AG10803 (cell line): ENCODE measurements at regions not wholly inside any gene's neighbourhood (a gene's known extent, or its start where the extent isn't known, plus 50 kb on each side); places are given as distances from the start of the nearest gene placed in this dataset.

ENCODE experiments used
- DNase-seq: peaks from one replicate; pipeline ENCODE4 v3.0.0; 2010; ENCODE audit warnings: low read depth
- H3K4me3 ChIP-seq: 2 replicates; pipeline ENCODE4 v1.5.1; 2011; ENCODE audit warnings: mild to moderate bottlenecking, low read length, control low read depth
- CTCF ChIP-seq: conservative IDR thresholded peaks from 2 replicates; pipeline ENCODE4 v1.5.1; 2011; ENCODE audit warnings: mild to moderate bottlenecking, low read length, control low read depth, inconsistent platforms

DNA sequence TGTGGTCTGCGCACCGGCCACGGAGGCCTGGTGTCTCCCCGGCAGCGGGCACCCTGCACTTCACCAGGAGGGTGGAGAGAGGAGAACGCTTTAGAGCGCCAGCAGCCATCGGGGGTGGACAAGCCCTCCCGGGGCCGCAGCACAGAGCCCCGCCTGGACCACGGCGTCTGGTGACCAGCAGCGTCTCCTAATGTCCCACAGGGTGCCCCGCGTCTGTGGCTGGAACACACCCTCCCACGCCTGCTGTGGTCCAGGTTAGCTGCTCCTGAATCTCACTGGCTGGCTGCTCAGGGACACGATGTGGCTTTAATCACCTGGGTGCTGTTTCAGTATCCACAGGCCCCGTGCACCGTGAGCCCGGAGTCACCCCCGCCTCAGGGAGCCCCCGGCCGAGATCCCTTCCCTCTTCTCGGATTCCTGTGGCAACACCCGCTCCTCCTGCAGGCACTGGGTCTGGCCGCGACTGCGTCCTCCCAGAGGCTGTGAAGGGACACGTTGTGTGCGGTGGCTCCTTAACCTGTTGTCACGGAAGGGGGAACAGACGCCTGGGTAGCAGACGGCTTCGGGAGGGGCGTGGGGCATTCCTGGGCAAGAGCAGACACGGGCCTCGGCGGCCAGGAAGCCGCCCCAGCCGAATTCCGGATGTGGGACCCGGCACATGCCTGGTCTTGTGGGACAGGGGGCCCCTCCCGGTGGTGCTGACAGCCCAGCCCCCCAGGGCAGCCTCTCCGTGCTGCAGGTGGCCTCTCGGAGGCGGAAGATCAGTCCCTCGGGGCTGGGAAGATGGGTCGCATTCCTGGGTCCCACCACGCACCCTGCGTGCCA is 78.9 kb downstream of the FOXL3 start:
- DNase-seq, result no peak
- H3K4me3 ChIP-seq, result no peak overlapping the region
- no peak for TF ChIP-seq CTCF

DNA sequence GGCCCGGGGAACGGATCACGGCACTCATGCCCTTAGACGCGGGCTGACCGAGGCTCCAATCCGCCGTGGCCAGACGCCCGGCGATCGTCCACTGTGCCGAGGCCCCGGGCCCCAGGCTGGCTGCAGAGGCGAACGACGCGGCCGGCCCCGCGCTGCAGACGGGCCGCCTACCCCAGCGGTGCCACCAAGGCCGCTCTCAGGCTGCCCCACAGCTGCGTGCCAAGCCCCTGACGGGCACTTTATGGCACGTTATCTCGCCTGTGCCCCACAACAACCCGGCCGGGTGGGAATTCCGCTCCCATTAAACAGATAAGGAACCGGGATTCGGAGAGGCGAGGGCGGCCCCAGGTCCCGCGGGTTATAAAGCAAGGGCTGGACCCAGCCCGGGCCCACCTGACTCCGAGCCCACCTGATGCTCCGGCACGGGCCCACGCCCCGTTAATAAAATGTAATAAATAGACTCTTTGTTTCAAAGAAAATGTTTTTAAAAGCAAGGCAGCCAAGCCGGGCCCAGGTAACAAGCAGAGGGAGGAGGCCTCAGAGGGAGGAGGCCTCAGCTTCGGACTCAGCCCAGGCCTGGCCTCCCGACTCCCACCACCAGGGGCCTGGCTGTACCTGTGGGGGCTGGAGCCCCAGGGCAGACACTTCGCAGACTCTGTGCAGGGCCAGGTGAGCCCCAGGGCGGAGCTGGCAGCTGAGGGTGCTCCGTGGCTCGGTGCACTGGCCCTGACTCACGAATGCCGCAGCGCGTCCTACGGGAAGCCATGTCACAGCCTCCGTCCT is 79.7 kb downstream of the FOXL3 start:
- H3K4me3 ChIP-seq, result no peak overlapping the region
- no peak for DNase-seq
- no peak for TF ChIP-seq CTCF

DNA sequence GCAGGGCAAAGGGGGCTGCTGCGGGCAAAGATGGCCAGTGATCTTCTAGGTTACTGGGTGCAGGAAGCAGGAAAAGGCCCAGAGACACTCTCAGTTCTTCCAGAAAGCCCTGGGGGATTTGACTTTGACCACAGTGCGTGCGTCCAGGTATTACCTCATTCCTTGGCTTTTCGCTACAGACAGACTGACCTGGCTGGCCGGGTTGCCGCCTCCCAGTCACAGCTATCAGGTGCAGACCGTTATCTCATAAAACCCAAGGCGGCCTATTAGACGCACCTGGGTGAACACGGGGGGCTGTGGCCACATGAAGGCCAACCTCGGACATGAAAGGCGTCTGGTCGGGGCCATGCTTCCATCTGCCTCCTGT is 80.3 kb downstream of the FOXL3 start:
- H3K4me3 ChIP-seq, result no peak overlapping the region
- no peak for DNase-seq
- no peak for TF ChIP-seq CTCF

- H3K4me3 ChIP-seq, result no peak overlapping the region
- TF ChIP-seq CTCF, result no peak
- DNase-seq, result no peak
Observed at GRCh38 chr7:370775-371118, 80.8 kb downstream of the FOXL3 start.

GRCh38 chr7:371119-371778 is 81.3 kb downstream of the FOXL3 start:
- no peak for TF ChIP-seq CTCF
- no peak for DNase-seq
- no peak overlapping the region for H3K4me3 ChIP-seq

DNA sequence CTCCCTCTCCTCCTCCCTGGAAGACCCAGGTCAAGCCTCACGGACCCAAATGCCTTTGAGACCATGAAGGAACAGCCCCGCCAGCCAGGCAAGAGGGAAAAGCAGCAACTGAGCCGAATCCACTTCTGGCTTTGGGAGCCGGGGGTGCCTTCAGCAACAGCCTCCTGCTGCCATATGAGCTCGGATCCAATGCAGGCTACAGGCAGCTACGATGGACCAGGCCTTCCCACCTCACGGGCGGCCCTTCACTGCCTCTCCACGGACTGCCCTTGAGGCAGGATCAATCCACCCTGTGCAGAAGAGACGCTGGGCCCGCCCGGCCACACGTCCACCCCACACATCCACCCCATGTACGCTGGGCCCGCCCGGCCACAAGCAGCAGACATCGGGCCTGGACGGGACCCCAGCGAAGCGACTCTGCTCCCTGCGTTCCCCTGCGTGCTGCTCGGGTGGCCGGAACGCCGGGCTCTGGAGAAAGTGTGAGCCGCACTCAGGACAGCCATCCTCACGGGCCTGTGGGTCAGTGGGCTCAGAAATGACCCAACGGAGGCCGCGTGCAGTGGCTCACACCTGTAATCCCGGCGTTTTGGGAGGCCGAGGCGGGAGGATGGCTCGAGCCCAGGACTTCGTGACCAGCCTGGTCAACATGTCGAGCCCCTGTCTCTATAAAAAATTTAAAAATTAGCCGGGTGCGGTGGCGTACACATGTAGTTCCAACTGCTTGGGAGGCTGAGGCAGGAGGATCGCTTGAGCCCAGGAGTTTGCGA is 82.0 kb downstream of the FOXL3 start:
- no peak for DNase-seq
- no peak for TF ChIP-seq CTCF
- H3K4me3 ChIP-seq, result no peak overlapping the region
